ENCODE measurements at regions not wholly inside any gene's neighbourhood (a gene's known extent, or its start where the extent isn't known, plus 50 kb on each side); places are given as distances from the start of the nearest gene placed in this dataset.

DNA sequence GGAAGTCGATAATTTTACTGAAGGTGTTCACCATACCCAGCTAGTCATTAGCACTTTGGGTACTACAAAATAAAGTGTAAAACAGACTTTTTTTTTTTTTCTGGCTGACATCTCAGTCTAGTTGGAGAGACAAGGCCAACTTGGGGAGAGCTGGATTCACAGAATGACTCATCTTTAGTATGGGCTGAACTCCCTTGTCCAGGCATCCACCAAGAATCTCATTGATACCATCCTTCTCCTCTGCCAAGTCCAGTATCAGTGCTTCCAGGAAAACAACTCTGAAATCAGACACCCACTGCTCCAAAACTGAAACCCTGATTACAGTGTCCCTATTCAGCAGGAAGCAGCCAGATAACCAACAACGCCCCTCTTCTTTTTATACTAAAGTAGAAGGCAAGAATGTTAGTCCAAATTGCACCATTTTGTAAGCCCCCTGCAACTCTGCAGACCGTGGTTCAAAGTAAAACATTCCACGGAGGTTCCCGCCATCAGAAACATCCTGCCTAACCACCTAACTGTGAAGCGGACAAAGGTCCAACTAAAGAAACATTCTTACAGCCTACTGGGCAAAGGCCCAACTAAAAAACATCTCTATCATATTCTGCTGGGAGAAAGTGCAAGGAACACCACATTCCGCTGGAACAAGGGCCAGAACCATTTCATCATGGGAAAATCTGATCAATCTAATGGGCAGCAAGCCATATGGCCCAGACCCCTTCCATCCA lies 728.2 kb downstream of the BRINP1 start:
- TF ChIP-seq, protein P1, sequence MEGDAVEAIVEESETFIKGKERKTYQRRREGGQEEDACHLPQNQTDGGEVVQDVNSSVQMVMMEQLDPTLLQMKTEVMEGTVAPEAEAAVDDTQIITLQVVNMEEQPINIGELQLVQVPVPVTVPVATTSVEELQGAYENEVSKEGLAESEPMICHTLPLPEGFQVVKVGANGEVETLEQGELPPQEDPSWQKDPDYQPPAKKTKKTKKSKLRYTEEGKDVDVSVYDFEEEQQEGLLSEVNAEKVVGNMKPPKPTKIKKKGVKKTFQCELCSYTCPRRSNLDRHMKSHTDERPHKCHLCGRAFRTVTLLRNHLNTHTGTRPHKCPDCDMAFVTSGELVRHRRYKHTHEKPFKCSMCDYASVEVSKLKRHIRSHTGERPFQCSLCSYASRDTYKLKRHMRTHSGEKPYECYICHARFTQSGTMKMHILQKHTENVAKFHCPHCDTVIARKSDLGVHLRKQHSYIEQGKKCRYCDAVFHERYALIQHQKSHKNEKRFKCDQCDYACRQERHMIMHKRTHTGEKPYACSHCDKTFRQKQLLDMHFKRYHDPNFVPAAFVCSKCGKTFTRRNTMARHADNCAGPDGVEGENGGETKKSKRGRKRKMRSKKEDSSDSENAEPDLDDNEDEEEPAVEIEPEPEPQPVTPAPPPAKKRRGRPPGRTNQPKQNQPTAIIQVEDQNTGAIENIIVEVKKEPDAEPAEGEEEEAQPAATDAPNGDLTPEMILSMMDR (conservative IDR thresholded peaks at IDR 0.05; ENCODE audit: low read length) = no peak
- TF ChIP-seq EZH2phosphoT487 (IDR thresholded peaks at IDR 0.05; ENCODE audit: borderline replicate concordance) = no peak
